H1 (cell line): ENCODE measurements at regions not wholly inside any gene's neighbourhood (a gene's known extent, or its start where the extent isn't known, plus 50 kb on each side); places are given as distances from the start of the nearest gene placed in this dataset.

Experiments
- CTCF ChIA-PET: fragments of 300-600 bp; sonication (Branson Sonifier 250); formaldehyde crosslinking; loops from one replicate; lab custom pipeline; 2021; ENCODE audit not compliant: partially characterized antibody; lab: Charles Lee
- POLR2A ChIA-PET: fragments of 300-600 bp; sonication (Branson Sonifier 250); formaldehyde crosslinking; loops from one replicate; lab custom pipeline; 2021; ENCODE audit warnings: inconsistent platforms; ENCODE audit not compliant: partially characterized antibody; lab: Charles Lee
- DNase-seq, 2 experiments: peaks; one replicate each; pipeline versions ENCODE4 v3.0.0 to v3.0.0-alpha.2; 2010 to 2022; ENCODE audit warnings: low spot score in 2 of 2, low read depth in 1 of 2, mixed read lengths in 1 of 2
- FAIRE-seq: peaks from 2 replicates; lab custom pipeline; 2011; peaks lifted over from hg19 to GRCh38; lab: Jason Lieb, UNC
- H2AFZ ChIP-seq: 2 replicates; pipeline ENCODE4 v1.8.1; 2012; ENCODE audit warnings: low read length, inconsistent platforms
- H2AK5ac ChIP-seq: 2 replicates; pipeline ENCODE4 v1.6.1; 2013; ENCODE audit warnings: low read depth, low read length
- H2BK120ac ChIP-seq: replicated peaks from 2 replicates; pipeline ENCODE3; 2013; ENCODE audit warnings: low read depth, low read length, inconsistent platforms
- H2BK12ac ChIP-seq: 2 replicates; pipeline ENCODE4 v1.6.1; 2013; ENCODE audit warnings: low read depth, low read length
- H2BK15ac ChIP-seq: 2 replicates; pipeline ENCODE4 v1.6.1; 2013; ENCODE audit warnings: low read length
- H2BK20ac ChIP-seq: 2 replicates; pipeline ENCODE4 v1.6.1; 2013; ENCODE audit warnings: low read length
- H2BK5ac ChIP-seq: 2 replicates; pipeline ENCODE4 v1.6.1; 2013; ENCODE audit warnings: low read depth, low read length
- H3K14ac ChIP-seq: 2 replicates; pipeline ENCODE4 v1.6.1; 2013; ENCODE audit warnings: inconsistent platforms; ENCODE audit not compliant: insufficient read length
- H3K18ac ChIP-seq: 2 replicates; pipeline ENCODE4 v1.6.1; 2013; ENCODE audit warnings: low read length; ENCODE audit errors: extremely low read depth
- H3K23ac ChIP-seq: 2 replicates; pipeline ENCODE4 v1.6.1; 2013; ENCODE audit warnings: inconsistent platforms; ENCODE audit not compliant: insufficient read length
- H3K23me2 ChIP-seq: 2 replicates; pipeline ENCODE4 v1.6.1; 2013; ENCODE audit warnings: low read depth, low read length
- H3K27ac ChIP-seq: 2 replicates; pipeline ENCODE4 v1.6.1; 2011; ENCODE audit warnings: low read depth, low read length, inconsistent platforms
- H3K27me3 ChIP-seq, 4 experiments: replicated peaks in 1 of 4; 1 replicate in 1 of 4; 2 replicates in 3 of 4; pipeline versions ENCODE4 v1.6.1 to v1.8.1; 2011 to 2013; ENCODE audit warnings: low read length in 3 of 4, mild to moderate bottlenecking in 3 of 4, inconsistent platforms in 2 of 4, mixed read lengths in 2 of 4, moderate library complexity in 1 of 4; ENCODE audit not compliant: control insufficient read depth in 3 of 4, insufficient read depth in 3 of 4; ENCODE audit errors: extremely low read depth in 1 of 4
- H3K36me3 ChIP-seq, 4 experiments: 2 replicates each; pipeline versions ENCODE4 v1.6.1 to v1.8.1; 2011 to 2013; ENCODE audit warnings: mild to moderate bottlenecking in 4 of 4, low read length in 3 of 4, moderate library complexity in 2 of 4, control low read depth in 1 of 4, inconsistent platforms in 1 of 4; ENCODE audit not compliant: insufficient read depth in 4 of 4, control insufficient read depth in 2 of 4
- H3K4ac ChIP-seq: replicated peaks from 2 replicates; pipeline ENCODE3; 2013; ENCODE audit warnings: low read length, low read depth, mixed read lengths, inconsistent platforms; ENCODE audit not compliant: insufficient read length
- H3K4me1 ChIP-seq, 4 experiments: replicated peaks in 1 of 4; 1 replicate in 1 of 4; 2 replicates in 3 of 4; pipeline versions ENCODE4 v1.6.1 to v1.8.1; 2011 to 2013; ENCODE audit warnings: low read length in 3 of 4, inconsistent platforms in 2 of 4, mixed read lengths in 1 of 4; ENCODE audit not compliant: insufficient read depth in 4 of 4, control insufficient read depth in 3 of 4
- H3K4me2 ChIP-seq, 2 experiments: 2 replicates each; pipeline versions ENCODE4 v1.6.1 to v1.8.1; 2011 to 2013; ENCODE audit warnings: low read depth in 2 of 2, low read length in 2 of 2, control low read depth in 1 of 2, inconsistent platforms in 1 of 2, mild to moderate bottlenecking in 1 of 2; ENCODE audit not compliant: insufficient read depth in 1 of 2
- H3K4me3 ChIP-seq, 4 experiments: fragments of 200-600, 300-600 bp in 1 of 4; sonication (generic), shearing (Covaris generic), sonication (Bioruptor Twin) in 1 of 4; 2 replicates each; pipeline versions ENCODE4 v1.5.1 to v1.8.1; 2011 to 2016; ENCODE audit warnings: low read length in 4 of 4, low read depth in 3 of 4, control low read depth in 2 of 4, inconsistent platforms in 2 of 4, mild to moderate bottlenecking in 2 of 4, mixed read lengths in 1 of 4, moderate library complexity in 1 of 4; ENCODE audit not compliant: insufficient read depth in 2 of 4; ENCODE audit errors: extremely low read depth in 1 of 4
- H3K56ac ChIP-seq: replicated peaks from 2 replicates; pipeline ENCODE3; 2013; ENCODE audit warnings: low read depth, mild to moderate bottlenecking, mixed read lengths, low read length, inconsistent platforms; ENCODE audit not compliant: insufficient read length
- H3K79me1 ChIP-seq: 2 replicates; pipeline ENCODE4 v1.6.1; 2013; ENCODE audit warnings: low read depth, low read length, control low read depth
- H3K79me2 ChIP-seq, 2 experiments: 2 replicates each; pipeline versions ENCODE4 v1.6.1 to v1.8.1; 2012 to 2013; ENCODE audit warnings: low read length in 2 of 2, mild to moderate bottlenecking in 2 of 2, inconsistent platforms in 1 of 2; ENCODE audit not compliant: insufficient read depth in 2 of 2, control insufficient read depth in 1 of 2
- H3K9ac ChIP-seq, 4 experiments: replicated peaks in 1 of 4; 1 replicate in 1 of 4; 2 replicates in 3 of 4; pipeline versions ENCODE4 v1.6.1 to v1.8.1; 2011 to 2013; ENCODE audit warnings: low read depth in 3 of 4, low read length in 3 of 4, control low read depth in 2 of 4, mild to moderate bottlenecking in 2 of 4, moderate library complexity in 2 of 4, inconsistent platforms in 1 of 4; ENCODE audit errors: extremely low read depth in 1 of 4
- H3K9me3 ChIP-seq, 2 experiments: 2 replicates each; pipeline versions ENCODE4 v1.6.1 to v1.8.1; 2012 to 2013; ENCODE audit warnings: mild to moderate bottlenecking in 2 of 2, moderate library complexity in 2 of 2, control low read depth in 1 of 2, inconsistent platforms in 1 of 2, low read depth in 1 of 2, low read length in 1 of 2, mixed read lengths in 1 of 2; ENCODE audit not compliant: insufficient read depth in 2 of 2
- H4K20me1 ChIP-seq, 2 experiments: replicated peaks in 1 of 2; 2 replicates each; pipeline versions ENCODE3 to v1.8.1; 2011 to 2013; ENCODE audit warnings: inconsistent platforms in 2 of 2, low read length in 2 of 2, mild to moderate bottlenecking in 1 of 2; ENCODE audit not compliant: insufficient read depth in 2 of 2, control insufficient read depth in 1 of 2
- H4K5ac ChIP-seq: 2 replicates; pipeline ENCODE4 v1.6.1; 2013; ENCODE audit warnings: low read length, low read depth, mixed read lengths, inconsistent platforms; ENCODE audit not compliant: insufficient read length
- H4K8ac ChIP-seq: 2 replicates; pipeline ENCODE4 v1.8.0; 2013; ENCODE audit warnings: mild to moderate bottlenecking, moderate library complexity, low read length, inconsistent platforms; ENCODE audit not compliant: insufficient read depth; ENCODE audit errors: extremely low read depth
- H4K91ac ChIP-seq: replicated peaks from 2 replicates; pipeline ENCODE3; 2013; ENCODE audit warnings: low read length, mixed read lengths, inconsistent platforms; ENCODE audit not compliant: insufficient read length
- BRCA1 ChIP-seq: IDR thresholded peaks from 2 replicates; pipeline ENCODE4 v1.6.1; 2012; ENCODE audit warnings: low read depth, low read length, improper control_type of control experiment
- CBX8 ChIP-seq: fragments of 300-800, 300-1000 bp; sonication (generic); IDR thresholded peaks from 2 replicates; pipeline ENCODE4 v1.7.1; 2016; ENCODE audit warnings: low read depth, low read length, borderline replicate concordance
- EZH2 ChIP-seq: fragments of 200-600 bp; sonication (generic); IDR thresholded peaks from 2 replicates; pipeline ENCODE4 v1.7.1; 2012; ENCODE audit warnings: low read depth, mild to moderate bottlenecking, moderate library complexity, low read length, inconsistent platforms; ENCODE audit not compliant: severe bottlenecking
- FOSL1 ChIP-seq: IDR thresholded peaks from 2 replicates; pipeline ENCODE4 v1.6.1; 2011; ENCODE audit warnings: mild to moderate bottlenecking, low read depth, low read length, moderate library complexity; ENCODE audit not compliant: insufficient read depth
- GABPA ChIP-seq: IDR thresholded peaks from 2 replicates; pipeline ENCODE4 v1.6.1; 2011; ENCODE audit warnings: mild to moderate bottlenecking, low read length, moderate library complexity, borderline replicate concordance; ENCODE audit not compliant: insufficient read depth
- KDM4A ChIP-seq: IDR thresholded peaks from one replicate; pipeline ENCODE4 v1.7.1; 2012; ENCODE audit warnings: low read depth, mild to moderate bottlenecking, moderate library complexity, low read length, inconsistent platforms; ENCODE audit not compliant: severe bottlenecking
- POLR2AphosphoS5 ChIP-seq: IDR thresholded peaks from 2 replicates; pipeline ENCODE4 v1.6.1; 2011; ENCODE audit warnings: low read depth, low read length
- POU5F1 ChIP-seq: IDR thresholded peaks from 2 replicates; pipeline ENCODE4 v1.6.1; 2011; ENCODE audit warnings: low read depth, mild to moderate bottlenecking, low read length, moderate library complexity
- RAD21 ChIP-seq, 2 experiments: IDR thresholded peaks in 1 of 2; conservative IDR thresholded peaks in 1 of 2; 2 replicates each; pipeline ENCODE4 v1.6.1; 2011; ENCODE audit warnings: low read depth in 2 of 2, low read length in 2 of 2, improper control_type of control experiment in 1 of 2, inconsistent platforms in 1 of 2, mild to moderate bottlenecking in 1 of 2, moderate library complexity in 1 of 2
- SP2 ChIP-seq: IDR thresholded peaks from 2 replicates; pipeline ENCODE4 v1.6.1; 2012; ENCODE audit warnings: mild to moderate bottlenecking, low read length, inconsistent platforms
- TAF7 ChIP-seq: optimal IDR thresholded peaks from 2 replicates; pipeline ENCODE3; 2011; ENCODE audit warnings: low read depth, mild to moderate bottlenecking, inconsistent platforms, low read length, moderate library complexity, borderline replicate concordance
- WGBS, 2 experiments: shearing (Covaris generic) in 1 of 2; methylation state at CpG; one replicate each; pipeline versions ENCODE4 v1.1.6 to v1.1.7; 2013 to 2015; ENCODE audit warnings: low lambda C conversion rate in 2 of 2, mixed read lengths in 2 of 2, inconsistent platforms in 1 of 2, low coverage in 1 of 2, missing lambda C conversion rate in 1 of 2; ENCODE audit not compliant: insufficient replicate concordance in 2 of 2, insufficient coverage in 1 of 2, insufficient read length in 1 of 2; ENCODE audit errors: extremely low coverage in 1 of 2, missing lambda C conversion rate in 1 of 2; 5-methylcytosine and 5-hydroxymethylcytosine counted together
- TF ChIP-seq, protein P1 (sequence below), 3 experiments: IDR thresholded peaks; 1 replicate in 2 of 3; 2 replicates in 1 of 3; pipeline versions ENCODE4 v1.5.1 to v1.6.1; 2011; ENCODE audit warnings: low read length in 3 of 3, mild to moderate bottlenecking in 3 of 3, inconsistent platforms in 2 of 3, low read depth in 1 of 3, moderate library complexity in 1 of 3; ENCODE audit not compliant: insufficient read depth in 1 of 3; ENCODE audit errors: control extremely low read depth in 1 of 3

DNA sequence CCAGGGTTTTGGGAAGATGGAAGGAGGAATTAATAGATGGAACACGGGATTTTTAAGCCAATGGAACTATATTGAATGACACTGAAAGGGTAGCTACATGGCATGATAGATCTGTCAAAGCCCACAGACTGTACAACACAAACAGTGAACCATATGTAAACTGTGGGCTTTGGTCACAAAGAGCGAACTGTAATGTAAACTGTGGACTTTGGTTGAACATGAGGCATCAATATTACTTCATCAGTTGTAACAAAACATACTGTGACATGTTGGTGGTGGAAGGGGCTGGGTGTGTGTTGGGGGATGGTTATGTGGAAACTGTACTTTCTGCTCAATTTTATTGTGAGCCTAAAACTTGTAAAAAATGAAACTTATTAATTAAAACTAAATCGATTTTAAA is 210.6 kb upstream of the HMGA2 start:
- H3K4me2 ChIP-seq: no peak overlapping the region
- H4K8ac ChIP-seq: no peak overlapping the region
- no peaks in the 10 kb centered on the region for H3K36me3 ChIP-seq
- no peak overlapping the region for H2AK5ac ChIP-seq
- no peaks in the 10 kb centered on the region for H3K79me1 ChIP-seq
- DNase-seq (no peak), FAIRE-seq (no peak)
- no peaks in the 10 kb centered on the region for H3K27me3 ChIP-seq
- H3K9ac ChIP-seq: no peak overlapping the region
- no peak overlapping the region for H2BK15ac ChIP-seq
- no peak overlapping the region for H2BK120ac ChIP-seq
- H3K23me2 ChIP-seq: no peaks in the 10 kb centered on the region
- H3K4me1 ChIP-seq: no peaks in the 10 kb centered on the region
- no peaks in the 10 kb centered on the region for H3K9me3 ChIP-seq
- no peak overlapping the region for H3K14ac ChIP-seq
- 82% methylated on average over 3 of the region's 3 CpGs; no CpG with 5 or more reads in 1 of the 2 experiments for WGBS, 2 experiments
- H3K23ac ChIP-seq: no peak overlapping the region
- no peaks in the 10 kb centered on the region for H3K79me2 ChIP-seq
- no peak overlapping the region for H2BK20ac ChIP-seq
- ChIA-PET CTCF (interaction anchor here (0.9 kb wide), 1 partner anchor 9 kb away, joined by 3 read pairs; no protein-coding TSS in a partner anchor), POLR2A (no interaction called here)
- no peak overlapping the region for H4K91ac ChIP-seq
- no peak overlapping the region for H3K18ac ChIP-seq
- no peak overlapping the region for H2BK12ac ChIP-seq
- no peak overlapping the region for H3K56ac ChIP-seq
- H4K5ac ChIP-seq: no peak overlapping the region
- no peak overlapping the region for H3K27ac ChIP-seq
- H2BK5ac ChIP-seq: no peak overlapping the region
- H3K4ac ChIP-seq: no peak overlapping the region
- H3K4me3 ChIP-seq: no peak overlapping the region
- H2AFZ ChIP-seq: no peak overlapping the region
- no peaks in the 10 kb centered on the region for H4K20me1 ChIP-seq
- TF ChIP-seq BRCA1: no peak
- no peak for TF ChIP-seq EZH2
- no peak for TF ChIP-seq CBX8
- TF ChIP-seq SP2: no peak
- no peak for TF ChIP-seq FOSL1
- no peak for TF ChIP-seq KDM4A
- TF ChIP-seq GABPA: no peak
- TF ChIP-seq POU5F1: no peak
- TF ChIP-seq RAD21 (IDR thresholded peaks at IDR 0.05 in 1 of 2, conservative IDR thresholded peaks at IDR 0.05 in 1 of 2; ENCODE audit: low read depth in 2 of 2, low read length in 2 of 2): no peak
- no peak for TF ChIP-seq POLR2AphosphoS5
- TF ChIP-seq, protein P1, sequence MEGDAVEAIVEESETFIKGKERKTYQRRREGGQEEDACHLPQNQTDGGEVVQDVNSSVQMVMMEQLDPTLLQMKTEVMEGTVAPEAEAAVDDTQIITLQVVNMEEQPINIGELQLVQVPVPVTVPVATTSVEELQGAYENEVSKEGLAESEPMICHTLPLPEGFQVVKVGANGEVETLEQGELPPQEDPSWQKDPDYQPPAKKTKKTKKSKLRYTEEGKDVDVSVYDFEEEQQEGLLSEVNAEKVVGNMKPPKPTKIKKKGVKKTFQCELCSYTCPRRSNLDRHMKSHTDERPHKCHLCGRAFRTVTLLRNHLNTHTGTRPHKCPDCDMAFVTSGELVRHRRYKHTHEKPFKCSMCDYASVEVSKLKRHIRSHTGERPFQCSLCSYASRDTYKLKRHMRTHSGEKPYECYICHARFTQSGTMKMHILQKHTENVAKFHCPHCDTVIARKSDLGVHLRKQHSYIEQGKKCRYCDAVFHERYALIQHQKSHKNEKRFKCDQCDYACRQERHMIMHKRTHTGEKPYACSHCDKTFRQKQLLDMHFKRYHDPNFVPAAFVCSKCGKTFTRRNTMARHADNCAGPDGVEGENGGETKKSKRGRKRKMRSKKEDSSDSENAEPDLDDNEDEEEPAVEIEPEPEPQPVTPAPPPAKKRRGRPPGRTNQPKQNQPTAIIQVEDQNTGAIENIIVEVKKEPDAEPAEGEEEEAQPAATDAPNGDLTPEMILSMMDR (IDR thresholded peaks at IDR 0.05; ENCODE audit: control extremely low read depth in 1 of 3, insufficient read depth in 1 of 3, low read depth in 1 of 3, low read length in 3 of 3): no peak
- no peak for TF ChIP-seq TAF7
